Fibroblast of mammary gland (primary cell): ENCODE measurements at regions not wholly inside any gene's neighbourhood (a gene's known extent, or its start where the extent isn't known, plus 50 kb on each side); places are given as distances from the start of the nearest gene placed in this dataset.

Source experiments
- DNase-seq: peaks from one replicate; pipeline ENCODE4 v3.0.0-alpha.2; 2010; ENCODE audit warnings: low read depth
- H3K4me3 ChIP-seq: 2 replicates; pipeline ENCODE4 v1.5.1; 2011; ENCODE audit warnings: low read depth, mild to moderate bottlenecking, low read length, moderate library complexity; ENCODE audit not compliant: control insufficient read depth
- TF ChIP-seq, protein P1 (sequence below): conservative IDR thresholded peaks from 2 replicates; pipeline ENCODE4 v1.5.1; 2011; ENCODE audit warnings: low read depth, low read length, inconsistent platforms; ENCODE audit not compliant: control insufficient read depth, insufficient read depth

DNA sequence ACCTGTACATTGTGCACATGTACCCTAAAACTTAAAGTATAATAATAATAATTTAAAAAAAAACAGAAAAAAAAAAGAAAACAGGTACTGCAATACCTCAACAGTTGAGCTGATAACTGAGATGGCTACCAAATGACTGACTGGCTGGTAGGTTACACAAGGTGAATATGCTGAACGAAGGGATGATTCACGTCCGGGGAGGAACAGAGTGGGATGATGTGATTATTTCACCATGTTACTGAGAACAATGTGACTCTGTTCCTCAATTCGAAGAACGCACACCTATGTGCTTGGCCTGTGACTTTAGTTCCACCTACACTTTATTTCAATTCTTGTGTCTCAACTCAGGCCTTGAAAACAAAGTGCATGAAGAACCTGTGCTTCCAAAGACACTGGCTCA is 111.7 kb downstream of the CXXC4 start:
- TF ChIP-seq, protein P1, sequence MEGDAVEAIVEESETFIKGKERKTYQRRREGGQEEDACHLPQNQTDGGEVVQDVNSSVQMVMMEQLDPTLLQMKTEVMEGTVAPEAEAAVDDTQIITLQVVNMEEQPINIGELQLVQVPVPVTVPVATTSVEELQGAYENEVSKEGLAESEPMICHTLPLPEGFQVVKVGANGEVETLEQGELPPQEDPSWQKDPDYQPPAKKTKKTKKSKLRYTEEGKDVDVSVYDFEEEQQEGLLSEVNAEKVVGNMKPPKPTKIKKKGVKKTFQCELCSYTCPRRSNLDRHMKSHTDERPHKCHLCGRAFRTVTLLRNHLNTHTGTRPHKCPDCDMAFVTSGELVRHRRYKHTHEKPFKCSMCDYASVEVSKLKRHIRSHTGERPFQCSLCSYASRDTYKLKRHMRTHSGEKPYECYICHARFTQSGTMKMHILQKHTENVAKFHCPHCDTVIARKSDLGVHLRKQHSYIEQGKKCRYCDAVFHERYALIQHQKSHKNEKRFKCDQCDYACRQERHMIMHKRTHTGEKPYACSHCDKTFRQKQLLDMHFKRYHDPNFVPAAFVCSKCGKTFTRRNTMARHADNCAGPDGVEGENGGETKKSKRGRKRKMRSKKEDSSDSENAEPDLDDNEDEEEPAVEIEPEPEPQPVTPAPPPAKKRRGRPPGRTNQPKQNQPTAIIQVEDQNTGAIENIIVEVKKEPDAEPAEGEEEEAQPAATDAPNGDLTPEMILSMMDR, result no peak
- DNase-seq, result no peak
- H3K4me3 ChIP-seq, result no peak overlapping the region

DNA sequence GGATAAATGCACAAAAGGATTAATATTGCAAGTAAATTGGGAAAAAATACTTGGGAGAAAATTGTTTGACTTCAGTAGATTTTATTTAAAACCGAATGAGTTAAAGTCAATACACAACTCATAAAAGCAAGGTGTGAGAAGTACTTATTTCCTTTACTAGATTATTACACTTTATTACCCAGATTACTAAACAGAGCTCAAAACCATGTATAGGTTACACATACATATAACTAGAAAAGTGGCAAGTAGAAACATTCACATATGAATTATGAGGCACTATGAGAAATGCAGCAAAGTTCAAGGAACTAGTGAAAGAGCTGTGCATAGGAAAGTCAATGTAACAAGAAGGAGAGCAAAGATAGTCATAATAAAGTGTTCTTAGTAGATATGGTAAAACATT is 113.0 kb downstream of the CXXC4 start:
- no peak overlapping the region for H3K4me3 ChIP-seq
- TF ChIP-seq, protein P1, result no peak
- no peak for DNase-seq

DNA sequence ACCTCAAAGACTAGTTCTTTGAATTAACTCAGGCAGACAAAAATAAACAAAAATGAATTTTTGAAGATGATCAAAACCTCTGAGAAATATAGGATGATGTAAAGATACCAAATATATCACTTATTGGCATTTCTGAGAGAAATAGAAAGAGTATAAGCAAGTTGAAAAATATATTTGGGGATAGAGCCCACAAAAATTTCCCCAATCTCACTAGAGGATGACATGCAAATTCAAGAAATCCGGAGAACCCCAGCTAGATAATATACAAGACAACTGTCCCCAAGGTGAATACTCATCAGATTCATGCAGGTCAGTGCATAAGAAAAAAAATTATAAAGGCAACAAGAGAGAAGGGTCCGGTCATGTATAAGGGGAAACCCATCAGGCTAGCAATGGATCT is 129.1 kb downstream of the CXXC4 start:
- no peak overlapping the region for H3K4me3 ChIP-seq
- TF ChIP-seq, protein P1, result no peak
- DNase-seq, result no peak

DNA sequence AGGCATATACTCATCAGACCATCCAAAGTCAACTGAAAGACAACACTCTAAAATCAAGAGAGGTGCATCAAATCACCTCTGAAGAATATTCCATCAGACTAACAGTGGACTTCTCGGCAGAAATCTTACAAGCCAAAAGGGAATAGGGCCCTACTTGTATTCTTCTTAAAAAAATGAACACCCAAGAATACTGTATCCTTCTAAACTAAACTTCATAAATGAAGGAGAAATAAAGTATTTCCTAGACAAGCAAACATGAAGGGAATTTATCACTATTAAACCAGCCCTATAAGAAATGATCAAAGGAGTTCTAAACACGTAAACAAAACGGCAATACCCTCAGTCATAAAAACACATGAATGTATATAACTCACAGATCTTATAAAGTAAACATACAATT is 141.2 kb downstream of the CXXC4 start:
- no peak overlapping the region for H3K4me3 ChIP-seq
- no peak for DNase-seq
- TF ChIP-seq, protein P1, result no peak

DNA sequence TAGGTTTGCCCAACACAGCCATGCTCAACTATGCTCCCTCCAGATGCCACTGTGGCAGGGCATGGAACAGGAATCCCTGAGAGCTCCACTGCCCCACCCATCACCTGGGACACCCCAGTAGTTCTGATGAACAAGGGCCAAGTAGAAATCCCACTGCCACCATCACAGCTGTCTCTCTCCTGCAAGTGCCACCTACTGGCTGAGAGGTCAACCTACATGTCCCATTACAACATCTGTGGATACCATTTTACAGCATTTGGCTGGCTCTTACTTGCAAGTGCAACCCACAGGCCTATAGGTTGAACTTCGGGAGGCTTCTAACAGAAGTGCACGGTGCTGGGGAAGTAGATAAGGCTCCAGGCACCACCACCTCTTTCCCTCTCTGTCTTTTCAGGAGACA is 142.5 kb downstream of the CXXC4 start:
- no peak overlapping the region for H3K4me3 ChIP-seq
- TF ChIP-seq, protein P1, result peak; percentile 10
- DNase-seq, result no peak

DNA sequence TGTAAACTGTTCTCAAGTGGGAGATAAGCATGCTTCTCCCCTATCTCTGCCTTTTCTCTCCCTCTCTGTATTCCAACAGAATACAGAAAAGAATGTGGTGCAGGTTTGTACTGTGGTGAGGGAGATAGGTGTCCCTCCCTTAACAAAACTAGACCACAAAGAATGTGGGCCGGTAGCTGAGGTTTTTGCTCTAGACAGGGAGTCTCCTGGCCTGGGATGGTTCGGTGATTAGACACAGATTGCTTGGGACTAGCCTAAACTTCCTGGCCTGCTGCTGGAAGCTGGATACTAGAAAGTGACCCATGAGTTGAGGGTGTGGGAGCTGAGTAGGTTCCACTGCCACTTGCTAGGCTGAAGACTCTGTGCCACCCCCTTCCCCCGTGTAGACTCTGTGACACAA is 143.0 kb downstream of the CXXC4 start:
- TF ChIP-seq, protein P1, result no peak
- H3K4me3 ChIP-seq, result no peak overlapping the region
- DNase-seq, result no peak

DNA sequence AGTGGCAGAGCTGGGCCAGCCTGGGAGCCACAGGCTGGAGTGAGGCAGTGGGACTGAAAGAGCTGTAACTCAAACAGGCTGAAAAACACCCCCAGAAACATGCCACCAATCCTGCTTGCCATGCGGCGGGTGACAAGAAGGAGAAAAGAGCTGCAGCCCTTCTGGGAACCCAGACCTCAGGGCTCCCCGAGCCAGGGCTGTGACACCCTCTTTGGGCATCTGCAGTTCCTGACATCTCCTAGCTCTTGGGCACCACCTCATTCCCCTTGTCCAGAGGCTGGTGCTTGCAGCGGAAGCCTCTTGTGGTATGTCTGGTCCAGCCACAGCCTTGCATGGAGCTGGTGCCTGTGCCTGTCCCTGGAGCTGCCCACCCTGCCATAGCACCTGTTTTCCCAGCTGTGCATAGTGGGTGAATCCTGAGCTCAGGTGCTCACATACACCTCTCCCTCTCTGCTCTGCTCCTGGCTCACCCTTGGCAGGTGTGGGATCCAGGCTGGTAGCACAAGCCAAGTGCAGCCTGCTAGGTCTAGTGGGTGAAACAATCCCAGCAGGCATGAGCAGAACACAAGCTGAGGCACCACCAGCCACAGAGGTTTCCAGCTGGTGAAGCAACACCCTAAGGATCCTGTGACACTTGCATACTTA is 149.0 kb downstream of the CXXC4 start:
- DNase-seq, result no peak
- H3K4me3 ChIP-seq, result no peak overlapping the region
- TF ChIP-seq, protein P1, result no peak
